ENCODE measurements at regions not wholly inside any gene's neighbourhood (a gene's known extent, or its start where the extent isn't known, plus 50 kb on each side); places are given as distances from the start of the nearest gene placed in this dataset.

- TF ChIP-seq SPI1 (IDR thresholded peaks at IDR 0.05; ENCODE audit: low read depth, low read length) (no peak), TAF1 (IDR thresholded peaks at IDR 0.05; ENCODE audit: low read depth, low read length) (no peak), POLR2A (IDR thresholded peaks at IDR 0.05; ENCODE audit: low read depth, low read length) (no peak), POLR2AphosphoS5 (IDR thresholded peaks at IDR 0.05; ENCODE audit: low read depth, low read length) (no peak)
These were observed 187.3 kb upstream of the INTU start for GRCh38 chr4:127445471-127445870.
